ENCODE measurements at regions not wholly inside any gene's neighbourhood (a gene's known extent, or its start where the extent isn't known, plus 50 kb on each side); places are given as distances from the start of the nearest gene placed in this dataset.

DNA sequence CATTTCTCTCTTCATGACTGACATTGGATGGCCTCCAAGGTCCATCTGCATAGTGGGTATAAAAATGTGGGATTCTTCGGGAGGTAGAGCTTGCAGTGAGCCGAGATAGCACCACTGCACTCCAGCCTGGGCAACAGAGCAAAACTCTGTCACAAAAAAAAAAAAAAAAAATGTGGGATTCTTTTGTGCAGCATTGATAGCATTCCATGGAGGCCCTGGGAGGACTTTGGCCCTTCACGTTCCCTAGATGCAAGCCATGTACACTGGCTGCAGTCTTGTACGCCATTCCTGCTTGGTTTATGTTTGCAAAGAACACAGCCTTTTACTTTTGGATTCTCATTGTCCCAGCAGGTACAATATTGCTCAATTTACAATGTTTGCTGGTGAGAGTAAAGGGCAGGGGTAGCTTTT lies 157.8 kb downstream of the SLCO4C1 start (continued):
- no peak for TF ChIP-seq ZNF790 (CRISPR knock-in tag; IDR thresholded peaks at IDR 0.05; ENCODE audit: borderline replicate concordance)
- TF ChIP-seq, protein P1, sequence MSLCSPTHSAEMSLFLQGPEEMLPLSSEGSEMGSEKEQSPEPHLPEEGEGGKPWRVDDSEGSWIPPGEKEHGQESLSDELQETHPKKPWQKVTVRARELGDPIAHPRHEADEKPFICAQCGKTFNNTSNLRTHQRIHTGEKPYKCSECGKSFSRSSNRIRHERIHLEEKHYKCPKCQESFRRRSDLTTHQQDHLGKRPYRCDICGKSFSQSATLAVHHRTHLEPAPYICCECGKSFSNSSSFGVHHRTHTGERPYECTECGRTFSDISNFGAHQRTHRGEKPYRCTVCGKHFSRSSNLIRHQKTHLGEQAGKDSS (CRISPR knock-in tag; IDR thresholded peaks at IDR 0.05; ENCODE audit: borderline replicate concordance, low read depth), result no peak
- TF ChIP-seq ZNF577 (CRISPR knock-in tag; IDR thresholded peaks at IDR 0.05; ENCODE audit: borderline replicate concordance, low read depth), result no peak
- TF ChIP-seq ZNF501 (CRISPR knock-in tag; IDR thresholded peaks at IDR 0.05), result no peak
- TF ChIP-seq FIP1L1 (IDR thresholded peaks at IDR 0.05; ENCODE audit: borderline replicate concordance, insufficient read depth, low read depth, low read length), result no peak
- TF ChIP-seq DMAP1 (CRISPR knock-in tag; IDR thresholded peaks at IDR 0.05), result no peak
- TF ChIP-seq DNMT1 (CRISPR knock-in tag; IDR thresholded peaks at IDR 0.05), result no peak
- TF ChIP-seq MTA1 (CRISPR knock-in tag; IDR thresholded peaks at IDR 0.05; ENCODE audit: borderline replicate concordance), result no peak
- TF ChIP-seq, protein P2, sequence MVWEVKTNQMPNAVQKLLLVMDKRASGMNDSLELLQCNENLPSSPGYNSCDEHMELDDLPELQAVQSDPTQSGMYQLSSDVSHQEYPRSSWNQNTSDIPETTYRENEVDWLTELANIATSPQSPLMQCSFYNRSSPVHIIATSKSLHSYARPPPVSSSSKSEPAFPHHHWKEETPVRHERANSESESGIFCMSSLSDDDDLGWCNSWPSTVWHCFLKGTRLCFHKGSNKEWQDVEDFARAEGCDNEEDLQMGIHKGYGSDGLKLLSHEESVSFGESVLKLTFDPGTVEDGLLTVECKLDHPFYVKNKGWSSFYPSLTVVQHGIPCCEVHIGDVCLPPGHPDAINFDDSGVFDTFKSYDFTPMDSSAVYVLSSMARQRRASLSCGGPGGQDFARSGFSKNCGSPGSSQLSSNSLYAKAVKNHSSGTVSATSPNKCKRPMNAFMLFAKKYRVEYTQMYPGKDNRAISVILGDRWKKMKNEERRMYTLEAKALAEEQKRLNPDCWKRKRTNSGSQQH (CRISPR knock-in tag; IDR thresholded peaks at IDR 0.05; ENCODE audit: low read depth), result no peak
- no peak for TF ChIP-seq HOXA9 (CRISPR knock-in tag; IDR thresholded peaks at IDR 0.05; ENCODE audit: borderline replicate concordance)
- no peak for TF ChIP-seq MZF1 (CRISPR knock-in tag; IDR thresholded peaks at IDR 0.05; ENCODE audit: borderline replicate concordance)
- TF ChIP-seq ZNF780A (CRISPR knock-in tag; IDR thresholded peaks at IDR 0.05), result no peak; the same call in 1 of the 2 replicates
- TF ChIP-seq CSRNP2 (CRISPR knock-in tag; conservative IDR thresholded peaks at IDR 0.05; ENCODE audit: low read depth), result no peak
- TF ChIP-seq FLYWCH1 (CRISPR knock-in tag; IDR thresholded peaks at IDR 0.05), result no peak
- no peak for TF ChIP-seq KLF9 (CRISPR knock-in tag; IDR thresholded peaks at IDR 0.05; ENCODE audit: low read depth)
- no peak for TF ChIP-seq FUBP1 (CRISPR knock-in tag; IDR thresholded peaks at IDR 0.05; ENCODE audit: borderline replicate concordance)
- TF ChIP-seq ZSCAN30 (CRISPR knock-in tag; IDR thresholded peaks at IDR 0.05), result no peak
- TF ChIP-seq CHCHD3 (CRISPR knock-in tag; IDR thresholded peaks at IDR 0.05), result no peak
- no peak for TF ChIP-seq ZNF326 (CRISPR knock-in tag; IDR thresholded peaks at IDR 0.05; ENCODE audit: borderline replicate concordance)
- no peak for TF ChIP-seq PAX8 (CRISPR knock-in tag; IDR thresholded peaks at IDR 0.05; ENCODE audit: borderline replicate concordance)
- no peak for TF ChIP-seq ZNF75D (CRISPR knock-in tag; IDR thresholded peaks at IDR 0.05; ENCODE audit: borderline replicate concordance)
- TF ChIP-seq PBX3 (CRISPR knock-in tag; IDR thresholded peaks at IDR 0.05; ENCODE audit: borderline replicate concordance), result no peak
